ENCODE measurements at regions not wholly inside any gene's neighbourhood (a gene's known extent, or its start where the extent isn't known, plus 50 kb on each side); places are given as distances from the start of the nearest gene placed in this dataset.

GRCh38 chr13:21831654-21832324 lies 160.9 kb downstream of the FGF9 start:
- Mint-ChIP-seq H3K9me3 (peaks cover 3% of the 10 kb centered on the region), H3K4me3 (no peak overlapping the region), H3K4me1 (no peaks in the 10 kb centered on the region), H3K36me3 (ENCODE audit: low read depth) (no peaks in the 10 kb centered on the region), H3K27me3 (peaks cover 3% of the 10 kb centered on the region), H3K27ac (no peak overlapping the region)
- no peak for DNase-seq
- CTCF ChIA-PET: no interaction called here
- no peak for ATAC-seq (ENCODE audit: low read depth)
- intact Hi-C loops (cut with micrococcal nuclease): no loop called here
- TF ChIP-seq, protein P1, sequence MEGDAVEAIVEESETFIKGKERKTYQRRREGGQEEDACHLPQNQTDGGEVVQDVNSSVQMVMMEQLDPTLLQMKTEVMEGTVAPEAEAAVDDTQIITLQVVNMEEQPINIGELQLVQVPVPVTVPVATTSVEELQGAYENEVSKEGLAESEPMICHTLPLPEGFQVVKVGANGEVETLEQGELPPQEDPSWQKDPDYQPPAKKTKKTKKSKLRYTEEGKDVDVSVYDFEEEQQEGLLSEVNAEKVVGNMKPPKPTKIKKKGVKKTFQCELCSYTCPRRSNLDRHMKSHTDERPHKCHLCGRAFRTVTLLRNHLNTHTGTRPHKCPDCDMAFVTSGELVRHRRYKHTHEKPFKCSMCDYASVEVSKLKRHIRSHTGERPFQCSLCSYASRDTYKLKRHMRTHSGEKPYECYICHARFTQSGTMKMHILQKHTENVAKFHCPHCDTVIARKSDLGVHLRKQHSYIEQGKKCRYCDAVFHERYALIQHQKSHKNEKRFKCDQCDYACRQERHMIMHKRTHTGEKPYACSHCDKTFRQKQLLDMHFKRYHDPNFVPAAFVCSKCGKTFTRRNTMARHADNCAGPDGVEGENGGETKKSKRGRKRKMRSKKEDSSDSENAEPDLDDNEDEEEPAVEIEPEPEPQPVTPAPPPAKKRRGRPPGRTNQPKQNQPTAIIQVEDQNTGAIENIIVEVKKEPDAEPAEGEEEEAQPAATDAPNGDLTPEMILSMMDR (IDR thresholded peaks at IDR 0.05): no peak
- POLR2A ChIA-PET: no interaction called here

DNA sequence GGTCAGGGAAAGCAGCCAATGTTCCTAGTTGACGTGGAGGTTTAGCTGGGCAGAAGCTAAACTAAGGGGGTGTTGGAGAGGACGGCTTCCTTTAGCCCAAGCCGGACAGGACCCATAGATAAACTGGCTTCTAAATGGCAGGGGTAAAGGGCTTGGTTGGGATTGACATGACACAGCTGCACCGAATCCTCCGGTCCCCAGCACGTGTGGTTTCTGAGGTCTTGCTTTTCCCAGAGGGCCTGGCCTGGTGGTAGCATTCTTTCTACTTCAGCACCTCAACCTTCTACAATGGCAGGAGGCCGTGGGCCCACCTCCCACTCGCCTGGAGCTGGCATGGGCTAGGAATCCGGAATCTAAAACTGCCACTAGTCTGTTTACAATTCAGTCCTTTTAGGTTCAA lies 163.0 kb downstream of the FGF9 start:
- POLR2A ChIA-PET: no interaction called here
- H3K27ac Mint-ChIP-seq: no peak overlapping the region
- CTCF ChIA-PET: no interaction called here

DNA sequence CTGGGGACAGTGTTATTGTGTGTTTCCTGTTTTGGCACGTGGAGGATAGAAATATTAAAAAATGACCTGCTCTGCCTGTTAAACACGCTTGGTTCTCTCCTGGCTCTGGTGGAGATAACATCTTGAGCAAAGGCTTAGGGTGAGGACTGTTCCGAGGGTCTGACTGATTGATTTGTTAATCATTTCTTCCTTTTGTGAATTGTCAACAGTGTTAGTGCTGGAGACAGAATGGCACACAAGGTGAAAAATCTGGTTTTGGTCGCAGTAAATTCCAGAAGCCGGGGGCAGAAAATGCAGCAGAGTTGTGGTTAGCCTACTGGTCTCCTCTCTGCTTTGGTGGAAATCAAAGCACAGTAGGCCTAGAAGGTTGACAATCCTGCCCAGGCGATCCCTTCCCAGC lies 163.6 kb downstream of the FGF9 start:
- POLR2A ChIA-PET: no interaction called here
- no peak for DNase-seq
- H3K4me3 Mint-ChIP-seq: no peak overlapping the region
- peaks cover 3% of the 10 kb centered on the region for H3K27me3 Mint-ChIP-seq
- no peak for ATAC-seq (ENCODE audit: low read depth)
- CTCF ChIA-PET: no interaction called here
- H3K36me3 Mint-ChIP-seq (ENCODE audit: low read depth): no peaks in the 10 kb centered on the region
- TF ChIP-seq, protein P1 (IDR thresholded peaks at IDR 0.05): no peak
- H3K4me1 Mint-ChIP-seq: no peaks in the 10 kb centered on the region
- intact Hi-C loops (cut with micrococcal nuclease): no loop called here
- no peak overlapping the region for H3K27ac Mint-ChIP-seq
- H3K9me3 Mint-ChIP-seq: peaks cover 3% of the 10 kb centered on the region

More for the DNA sequence above, 163.0 kb downstream of the FGF9 start:
- Mint-ChIP-seq H3K9me3 (peaks cover 3% of the 10 kb centered on the region), H3K4me1 (no peaks in the 10 kb centered on the region), H3K36me3 (ENCODE audit: low read depth) (no peaks in the 10 kb centered on the region), H3K27me3 (peaks cover 3% of the 10 kb centered on the region), H3K4me3 (no peak overlapping the region)
- DNase-seq (no peak), ATAC-seq (ENCODE audit: low read depth) (no peak)
- TF ChIP-seq, protein P1 (IDR thresholded peaks at IDR 0.05): no peak
- intact Hi-C loops (cut with micrococcal nuclease): no loop called here

GRCh38 chr13:21837288-21837687 lies 166.4 kb downstream of the FGF9 start:
- Mint-ChIP-seq H3K4me3 (no peak overlapping the region), H3K36me3 (ENCODE audit: low read depth) (no peaks in the 10 kb centered on the region), H3K27ac (no peak overlapping the region), H3K4me1 (no peaks in the 10 kb centered on the region), H3K27me3 (no peaks in the 10 kb centered on the region), H3K9me3 (no peaks in the 10 kb centered on the region)
- intact Hi-C loops (cut with micrococcal nuclease): no loop called here
- TF ChIP-seq, protein P1 (IDR thresholded peaks at IDR 0.05): no peak
- ChIA-PET CTCF (no interaction called here), POLR2A (no interaction called here)
- ATAC-seq (ENCODE audit: low read depth) (no peak), DNase-seq (no peak)

DNA sequence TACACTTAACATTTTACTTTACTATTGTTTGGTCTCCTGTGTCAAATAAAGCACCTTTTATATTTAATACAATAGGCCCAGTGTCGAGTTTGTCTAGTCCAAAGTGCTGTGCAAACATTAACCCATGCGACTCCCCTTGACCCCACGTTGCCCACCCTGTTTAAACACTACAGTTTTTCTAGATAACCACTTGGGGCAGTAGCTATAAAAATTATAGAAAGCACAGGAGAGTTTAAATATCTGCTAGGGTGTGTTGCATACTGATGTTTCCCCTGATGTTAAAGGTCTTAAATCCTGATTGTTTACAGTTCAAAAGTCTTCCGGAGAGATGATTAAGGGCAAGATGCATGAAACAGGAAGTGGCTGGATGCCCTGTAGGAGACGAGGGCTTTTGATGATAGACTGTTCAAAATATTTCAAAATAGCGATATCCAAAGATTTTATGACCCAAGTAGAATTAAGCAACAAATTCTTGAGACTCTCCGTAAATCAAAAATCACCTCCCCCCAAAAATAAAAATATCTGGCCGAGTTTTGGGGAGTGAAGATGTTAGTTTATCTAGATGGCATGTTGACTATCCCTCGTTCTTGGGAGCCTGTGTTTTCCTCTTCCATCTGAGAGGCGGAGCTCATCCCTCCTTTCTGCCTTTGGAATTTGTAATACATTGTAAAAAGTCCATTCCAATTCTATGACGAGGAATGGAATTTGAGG lies 167.1 kb downstream of the FGF9 start:
- DNase-seq (no peak), ATAC-seq (ENCODE audit: low read depth) (no peak)
- intact Hi-C loops (cut with micrococcal nuclease): no loop called here
- ChIA-PET POLR2A (no interaction called here), CTCF (no interaction called here)
- Mint-ChIP-seq H3K4me1 (no peaks in the 10 kb centered on the region), H3K36me3 (ENCODE audit: low read depth) (no peaks in the 10 kb centered on the region), H3K27me3 (no peaks in the 10 kb centered on the region), H3K4me3 (no peak overlapping the region), H3K9me3 (no peaks in the 10 kb centered on the region), H3K27ac (no peak overlapping the region)
- TF ChIP-seq, protein P1 (IDR thresholded peaks at IDR 0.05): no peak
